H4 (cell line): ENCODE measurements at regions not wholly inside any gene's neighbourhood (a gene's known extent, or its start where the extent isn't known, plus 50 kb on each side); places are given as distances from the start of the nearest gene placed in this dataset.
"Not testable (repeated sequence)": the region's sequence is repeated elsewhere in the genome, so short reads cannot be mapped to it uniquely, and the experiment has no call there.

Source experiments
- DNase-seq: peaks from one replicate; pipeline ENCODE4 v3.0.0-alpha.2; 2015; ENCODE audit warnings: low spot score

- no peak for DNase-seq
Observed at GRCh38 chr9:11506980-11507379, 894.2 kb upstream of the PTPRD start.

GRCh38 chr9:11537566-11537965 is 924.8 kb upstream of the PTPRD start:
- DNase-seq, result no peak

- no peak for DNase-seq
Observed at GRCh38 chr9:11542781-11543180, 930.0 kb upstream of the PTPRD start.

GRCh38 chr9:11546231-11546630 is 933.4 kb upstream of the PTPRD start:
- DNase-seq, result no peak

- DNase-seq, result no peak
Observed at GRCh38 chr9:11549311-11549794, 936.6 kb upstream of the PTPRD start.

GRCh38 chr9:11551106-11551505 is 938.3 kb upstream of the PTPRD start:
- no peak for DNase-seq

GRCh38 chr9:11558043-11558442 is 945.2 kb upstream of the PTPRD start:
- DNase-seq, result no peak

- DNase-seq, result no peak
Observed at GRCh38 chr9:11559001-11559776, 946.4 kb upstream of the PTPRD start.

GRCh38 chr9:11577522-11577921 is 964.7 kb upstream of the PTPRD start:
- DNase-seq, result no peak

- no peak for DNase-seq
Observed at GRCh38 chr9:11595756-11596155, 983.0 kb upstream of the PTPRD start.

GRCh38 chr9:11618241-11618805 is 1005.5 kb upstream of the PTPRD start:
- DNase-seq, result no peak

- no peak for DNase-seq
Observed at GRCh38 chr9:11632691-11633090, 1019.9 kb upstream of the PTPRD start.

- no peak for DNase-seq
Observed at GRCh38 chr9:11646831-11647230, 1034.0 kb upstream of the PTPRD start.

- no peak for DNase-seq
Observed at GRCh38 chr9:11653867-11654266, 1039.3 kb upstream of the TYRP1 start.

GRCh38 chr9:11663913-11664312 is 1029.3 kb upstream of the TYRP1 start:
- DNase-seq, result no peak

GRCh38 chr9:11676821-11677220 is 1016.4 kb upstream of the TYRP1 start:
- DNase-seq, result no peak

GRCh38 chr9:11686733-11687132 is 1006.5 kb upstream of the TYRP1 start:
- no peak for DNase-seq

GRCh38 chr9:11697126-11697525 is 996.1 kb upstream of the TYRP1 start:
- no peak for DNase-seq

GRCh38 chr9:11701706-11702105 is 991.5 kb upstream of the TYRP1 start:
- DNase-seq, result no peak

- no peak for DNase-seq
Observed at GRCh38 chr9:11702548-11702947, 990.6 kb upstream of the TYRP1 start.

- not testable (repeated sequence) for DNase-seq
Observed at GRCh38 chr9:11704198-11704597, 989.0 kb upstream of the TYRP1 start.

GRCh38 chr9:11708899-11709298 is 984.3 kb upstream of the TYRP1 start:
- DNase-seq, result no peak

GRCh38 chr9:11709567-11709966 is 983.6 kb upstream of the TYRP1 start:
- DNase-seq, result no peak

- no peak for DNase-seq
Observed at GRCh38 chr9:11713077-11713476, 980.1 kb upstream of the TYRP1 start.
